Omental fat pad (tissue), 3 donors: ENCODE measurements at regions not wholly inside any gene's neighbourhood (a gene's known extent, or its start where the extent isn't known, plus 50 kb on each side); places are given as distances from the start of the nearest gene placed in this dataset.

Experiments used
- ATAC-seq: fragments of 150-250 bp; one replicate; pipeline ENCODE4 v1.9.1; 2016; ENCODE audit warnings: mild to moderate bottlenecking, moderate library complexity; ENCODE audit not compliant: low FRiP score
- DNase-seq: peaks from one replicate; pipeline ENCODE4 v3.0.0-alpha.2; 2019; ENCODE audit warnings: low spot score
- CTCF ChIP-seq, 3 donors: fragments of 450-650 bp; IDR thresholded peaks; one replicate each; pipeline ENCODE4 v1.5.1; 2016 to 2017; ENCODE audit warnings: antibody characterized with exemption in 3 of 3, mild to moderate bottlenecking in 3 of 3, moderate library complexity in 2 of 3

- ATAC-seq, result no peak
- no peak for TF ChIP-seq CTCF (IDR thresholded peaks at IDR 0.05)
- DNase-seq, result no peak
Observed at GRCh38 chr3:124574012-124574411, 156.2 kb upstream of the UMPS start.

GRCh38 chr3:124576565-124577493 is 153.4 kb upstream of the UMPS start:
- ATAC-seq (no peak), DNase-seq (no peak)
- no peak for TF ChIP-seq CTCF (IDR thresholded peaks at IDR 0.05)

DNA sequence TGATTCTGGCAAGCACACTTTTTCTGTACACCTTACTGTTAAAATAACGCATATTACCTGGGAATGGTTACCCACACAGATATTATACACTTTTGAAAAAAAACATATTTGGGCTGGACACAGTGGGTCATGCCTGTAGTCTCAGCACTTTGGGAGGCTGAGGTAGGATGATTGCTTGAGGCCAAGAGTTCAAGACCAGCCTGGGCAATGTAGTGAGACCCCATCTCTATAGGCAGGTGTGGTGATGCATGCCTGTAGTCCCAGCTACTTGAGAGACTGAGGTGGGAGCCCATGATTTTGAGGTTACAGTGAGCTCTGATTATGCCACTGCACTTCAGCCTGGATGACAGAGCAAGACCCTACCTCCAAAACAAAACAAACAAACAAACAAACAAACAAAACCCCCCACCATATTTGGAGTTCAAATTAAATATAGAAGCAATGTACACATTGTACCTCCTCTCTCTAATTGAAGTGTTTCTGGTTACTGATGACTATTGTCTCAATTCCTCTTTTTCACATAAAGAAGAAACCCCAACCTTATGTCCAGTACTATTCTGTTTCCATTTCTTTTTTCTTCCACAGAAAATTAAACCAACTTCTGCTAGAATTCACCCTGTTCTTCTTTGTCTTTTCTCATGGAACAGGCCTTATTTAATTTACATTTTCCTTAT is 152.6 kb upstream of the UMPS start:
- TF ChIP-seq CTCF (IDR thresholded peaks at IDR 0.05), result no peak
- DNase-seq (no peak), ATAC-seq (no peak)

GRCh38 chr3:124579641-124580040 is 150.6 kb upstream of the UMPS start:
- TF ChIP-seq CTCF (IDR thresholded peaks at IDR 0.05), result no peak
- ATAC-seq, result no peak

GRCh38 chr3:124582196-124582595 is 148.1 kb upstream of the UMPS start:
- ATAC-seq, result no peak
- DNase-seq, result no peak
- no peak for TF ChIP-seq CTCF (IDR thresholded peaks at IDR 0.05)

More at GRCh38 chr3:124579641-124580040, 150.6 kb upstream of the UMPS start:
- no peak for DNase-seq

DNA sequence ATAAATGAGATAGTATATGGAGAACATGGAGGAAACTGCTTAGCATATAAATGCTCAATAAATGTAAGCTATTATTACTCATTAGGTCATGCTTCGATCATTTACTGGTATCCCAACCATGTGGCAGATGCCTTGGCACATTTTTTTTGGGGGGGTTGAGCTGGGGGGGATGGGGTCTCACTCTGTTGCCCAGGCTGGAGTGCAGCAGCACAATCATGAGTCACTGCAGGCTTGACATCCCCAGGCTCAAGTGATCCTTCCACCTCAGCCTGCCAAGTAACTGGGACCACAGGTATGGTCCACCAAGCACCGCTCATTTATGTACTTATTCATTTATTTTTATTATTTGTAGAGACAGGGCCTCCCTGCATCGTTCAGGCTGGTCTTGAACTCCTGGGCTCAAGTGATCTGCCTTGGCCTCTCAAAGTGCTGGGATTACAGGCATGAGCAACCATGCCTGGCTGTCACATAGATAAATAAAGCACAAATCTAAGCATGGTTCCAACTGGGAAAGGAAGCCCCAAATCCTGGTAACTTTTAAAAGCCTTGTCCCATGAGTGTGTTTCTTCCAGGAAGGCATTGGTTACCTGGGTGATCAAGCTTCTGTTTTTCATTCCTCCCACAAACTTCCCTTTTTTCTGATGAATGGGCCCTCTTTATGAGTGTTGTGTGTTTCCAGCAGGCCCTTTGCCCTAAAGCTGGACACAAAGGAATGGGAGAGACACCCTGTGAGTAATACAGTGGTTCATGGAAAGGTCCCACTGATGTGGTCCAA is 147.4 kb upstream of the UMPS start:
- DNase-seq (no peak), ATAC-seq (no peak)
- no peak for TF ChIP-seq CTCF (IDR thresholded peaks at IDR 0.05)
